PC-3 (cell line): ENCODE measurements at regions not wholly inside any gene's neighbourhood (a gene's known extent, or its start where the extent isn't known, plus 50 kb on each side); places are given as distances from the start of the nearest gene placed in this dataset.
"Not testable (repeated sequence)": the region's sequence is repeated elsewhere in the genome, so short reads cannot be mapped to it uniquely, and the experiment has no call there.

ENCODE experiments used
- ATAC-seq: fragments of 200-7000 bp; cut with Tn5 transposase; 2 replicates; pipeline ENCODE4 v1.9.1; 2020; ENCODE audit warnings: mild to moderate bottlenecking, moderate library complexity
- BruUV-seq: library from RNA; stranded (reverse); fragments of 400-500 nt; replicated peaks from 2 replicates; lab custom pipeline; 2021; lab: Mats Ljungman, UMichigan
- CTCF ChIA-PET: fragments of 300-600 bp; sonication (Branson Sonifier 250); formaldehyde crosslinking; loops from one replicate; lab custom pipeline; 2022; ENCODE audit warnings: antibody characterized with exemption; lab: Charles Lee
- POLR2A ChIA-PET: fragments of 300-600 bp; sonication (Branson Sonifier 250); formaldehyde crosslinking; loops from one replicate; lab custom pipeline; 2022; ENCODE audit warnings: antibody characterized with exemption; ENCODE audit not compliant: unreplicated experiment; lab: Charles Lee
- DNase-seq: peaks from one replicate; pipeline ENCODE4 v3.0.0-alpha.2; 2015
- H2AFZ ChIP-seq: fragments of 300-600 bp; sonication (generic); 2 replicates; pipeline ENCODE4 v1.6.0; 2016; ENCODE audit warnings: antibody characterized with exemption, low read length
- H3F3A ChIP-seq: fragments of 300-600 bp; sonication (generic); one replicate; pipeline ENCODE4 v1.6.0; 2017; ENCODE audit warnings: antibody characterized with exemption, low read length, control low read depth, mild to moderate bottlenecking; ENCODE audit not compliant: unreplicated experiment
- H3K27ac ChIP-seq: fragments of 300-600 bp; sonication (generic); 2 replicates; pipeline ENCODE4 v1.5.1; 2016; ENCODE audit warnings: mild to moderate bottlenecking, low read length
- H3K27me3 ChIP-seq: fragments of 300-600 bp; sonication (generic); 2 replicates; pipeline ENCODE4 v1.6.1; 2016; ENCODE audit warnings: low read length, mixed read lengths
- H3K36me3 ChIP-seq: fragments of 300-600 bp; sonication (generic); 2 replicates; pipeline ENCODE4 v1.6.1; 2016; ENCODE audit warnings: low read depth, mixed run types, low read length, mixed read lengths
- H3K4me1 ChIP-seq: fragments of 300-600 bp; sonication (generic); 2 replicates; pipeline ENCODE4 v1.5.1; 2016; ENCODE audit warnings: low read length; ENCODE audit not compliant: insufficient read depth
- H3K4me2 ChIP-seq: fragments of 300-600 bp; sonication (generic); 2 replicates; pipeline ENCODE4 v1.6.0; 2016; ENCODE audit warnings: low read length
- H3K4me3 ChIP-seq: fragments of 300-600 bp; sonication (generic); 2 replicates; pipeline ENCODE4 v1.5.1; 2016; ENCODE audit warnings: mild to moderate bottlenecking, low read length, mixed read lengths
- H3K79me2 ChIP-seq: fragments of 300-600 bp; sonication (generic); 2 replicates; pipeline ENCODE4 v1.6.1; 2017; ENCODE audit warnings: low read length, mixed read lengths
- H3K9ac ChIP-seq: fragments of 300-600 bp; sonication (generic); 2 replicates; pipeline ENCODE4 v1.6.0; 2016; ENCODE audit warnings: mild to moderate bottlenecking, low read length
- H3K9me2 ChIP-seq: fragments of 300-600 bp; sonication (generic); replicated peaks from 2 replicates; pipeline ENCODE4 v1.6.1; 2016; ENCODE audit warnings: mixed run types, low read length, mixed read lengths
- H3K9me3 ChIP-seq: fragments of 300-600 bp; sonication (generic); 2 replicates; pipeline ENCODE4 v1.6.1; 2016; ENCODE audit warnings: low read length, mixed read lengths
- H4K20me1 ChIP-seq: fragments of 300-600 bp; sonication (generic); 2 replicates; pipeline ENCODE4 v1.6.1; 2016; ENCODE audit warnings: low read length, mixed read lengths
- EZH2 ChIP-seq: fragments of 300-600 bp; sonication (generic); IDR thresholded peaks from one replicate; pipeline ENCODE4 v1.6.1; 2017; ENCODE audit warnings: antibody characterized with exemption, mild to moderate bottlenecking, low read length; ENCODE audit not compliant: unreplicated experiment
- EZH2phosphoT487 ChIP-seq: fragments of 300-600 bp; sonication (generic); IDR thresholded peaks from 2 replicates; pipeline ENCODE4 v1.6.1; 2018; ENCODE audit warnings: mild to moderate bottlenecking, antibody characterized with exemption, low read length, borderline replicate concordance
- intact Hi-C: fragments of 100-400 bp; cut with micrococcal nuclease; formaldehyde crosslinking; loops from 2 replicates; pipeline ENCODE4 v1.9.0; 2023
- TF ChIP-seq, protein P1 (sequence below): fragments of 300-600 bp; sonication (generic); conservative IDR thresholded peaks from 2 replicates; pipeline ENCODE4 v1.5.1; 2017; ENCODE audit warnings: antibody characterized with exemption, low read depth, mild to moderate bottlenecking, low read length

DNA sequence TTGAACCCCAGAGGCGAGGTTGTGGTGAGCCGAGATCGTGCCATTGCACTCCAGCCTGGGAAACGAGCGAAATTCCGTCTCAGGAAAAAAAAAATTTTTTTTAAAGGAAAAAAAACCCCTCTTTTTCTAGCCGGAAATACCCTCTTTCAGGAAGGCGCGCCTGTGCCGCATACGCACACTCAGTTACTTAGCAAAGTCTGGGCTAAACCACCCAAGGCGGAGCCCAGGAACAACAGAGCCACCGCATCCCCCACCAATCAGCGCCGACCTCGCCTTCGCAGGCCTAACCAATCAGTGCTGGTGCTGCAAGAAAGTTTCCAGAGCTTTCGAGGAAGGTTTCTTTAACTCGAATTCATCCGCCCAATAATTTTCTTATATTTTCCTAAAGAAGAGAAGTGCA is 510.4 kb downstream of the KCNJ18 start:
- H3K79me2 ChIP-seq, result no peaks in the 10 kb centered on the region
- no peak for TF ChIP-seq EZH2phosphoT487
- TF ChIP-seq EZH2, result no peak
- TF ChIP-seq, protein P1, sequence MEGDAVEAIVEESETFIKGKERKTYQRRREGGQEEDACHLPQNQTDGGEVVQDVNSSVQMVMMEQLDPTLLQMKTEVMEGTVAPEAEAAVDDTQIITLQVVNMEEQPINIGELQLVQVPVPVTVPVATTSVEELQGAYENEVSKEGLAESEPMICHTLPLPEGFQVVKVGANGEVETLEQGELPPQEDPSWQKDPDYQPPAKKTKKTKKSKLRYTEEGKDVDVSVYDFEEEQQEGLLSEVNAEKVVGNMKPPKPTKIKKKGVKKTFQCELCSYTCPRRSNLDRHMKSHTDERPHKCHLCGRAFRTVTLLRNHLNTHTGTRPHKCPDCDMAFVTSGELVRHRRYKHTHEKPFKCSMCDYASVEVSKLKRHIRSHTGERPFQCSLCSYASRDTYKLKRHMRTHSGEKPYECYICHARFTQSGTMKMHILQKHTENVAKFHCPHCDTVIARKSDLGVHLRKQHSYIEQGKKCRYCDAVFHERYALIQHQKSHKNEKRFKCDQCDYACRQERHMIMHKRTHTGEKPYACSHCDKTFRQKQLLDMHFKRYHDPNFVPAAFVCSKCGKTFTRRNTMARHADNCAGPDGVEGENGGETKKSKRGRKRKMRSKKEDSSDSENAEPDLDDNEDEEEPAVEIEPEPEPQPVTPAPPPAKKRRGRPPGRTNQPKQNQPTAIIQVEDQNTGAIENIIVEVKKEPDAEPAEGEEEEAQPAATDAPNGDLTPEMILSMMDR, result no peak
- no TSS peak for BruUV-seq
- POLR2A ChIA-PET, result no interaction called here
- ATAC-seq (no peak), DNase-seq (no peak)
- no peaks in the 10 kb centered on the region for H3K36me3 ChIP-seq
- no peak overlapping the region for H3K4me2 ChIP-seq
- H3K4me1 ChIP-seq, result no peaks in the 10 kb centered on the region
- no peak overlapping the region for H2AFZ ChIP-seq
- H3F3A ChIP-seq, result no peaks in the 10 kb centered on the region
- CTCF ChIA-PET, result no interaction called here
- intact Hi-C loops, result no loop called here
- no peak overlapping the region for H3K4me3 ChIP-seq
- H3K27me3 ChIP-seq, result no peaks in the 10 kb centered on the region
- H3K27ac ChIP-seq, result no peak overlapping the region
- H3K9me3 ChIP-seq, result no peaks in the 10 kb centered on the region
- no peak overlapping the region for H3K9ac ChIP-seq
- H3K9me2 ChIP-seq, result no peaks in the 10 kb centered on the region
- no peaks in the 10 kb centered on the region for H4K20me1 ChIP-seq

DNA sequence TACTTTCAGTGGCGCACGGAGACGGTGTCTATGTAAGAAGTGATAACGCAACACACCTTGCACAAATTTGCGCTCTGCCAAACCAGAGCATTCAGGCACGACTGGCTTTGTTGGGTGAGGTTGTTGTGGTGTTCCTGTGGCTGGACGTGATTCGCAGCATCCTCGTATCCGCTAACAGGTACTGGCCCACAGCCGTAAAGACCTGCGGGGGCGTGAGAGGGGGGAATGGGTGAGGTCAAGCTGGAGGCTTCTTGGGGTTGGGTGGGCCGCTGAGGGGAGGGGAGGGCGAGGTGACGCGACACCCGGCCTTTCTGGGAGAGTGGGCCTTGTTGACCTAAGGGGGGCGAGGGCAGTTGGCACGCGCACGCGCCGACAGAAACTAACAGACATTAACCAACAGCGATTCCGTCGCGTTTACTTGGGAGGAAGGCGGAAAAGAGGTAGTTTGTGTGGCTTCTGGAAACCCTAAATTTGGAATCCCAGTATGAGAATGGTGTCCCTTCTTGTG is 510.9 kb downstream of the KCNJ18 start:
- Histone ChIP-seq H3K9me3 (no peaks in the 10 kb centered on the region), H3K27ac (no peak overlapping the region), H4K20me1 (no peaks in the 10 kb centered on the region), H3K9me2 (no peaks in the 10 kb centered on the region), H3K4me2 (no peak overlapping the region), H3K9ac (no peak overlapping the region), H3K4me3 (no peak overlapping the region), H3K36me3 (no peaks in the 10 kb centered on the region), H3F3A (no peaks in the 10 kb centered on the region), H2AFZ (no peak overlapping the region), H3K79me2 (no peaks in the 10 kb centered on the region), H3K27me3 (no peaks in the 10 kb centered on the region), H3K4me1 (no peaks in the 10 kb centered on the region)
- DNase-seq (no peak), ATAC-seq (no peak)
- TF ChIP-seq EZH2phosphoT487 (no peak), EZH2 (no peak)
- TF ChIP-seq, protein P1, result no peak
- POLR2A ChIA-PET, result no interaction called here
- intact Hi-C loops, result no loop called here
- CTCF ChIA-PET, result no interaction called here
- no TSS peak for BruUV-seq

DNA sequence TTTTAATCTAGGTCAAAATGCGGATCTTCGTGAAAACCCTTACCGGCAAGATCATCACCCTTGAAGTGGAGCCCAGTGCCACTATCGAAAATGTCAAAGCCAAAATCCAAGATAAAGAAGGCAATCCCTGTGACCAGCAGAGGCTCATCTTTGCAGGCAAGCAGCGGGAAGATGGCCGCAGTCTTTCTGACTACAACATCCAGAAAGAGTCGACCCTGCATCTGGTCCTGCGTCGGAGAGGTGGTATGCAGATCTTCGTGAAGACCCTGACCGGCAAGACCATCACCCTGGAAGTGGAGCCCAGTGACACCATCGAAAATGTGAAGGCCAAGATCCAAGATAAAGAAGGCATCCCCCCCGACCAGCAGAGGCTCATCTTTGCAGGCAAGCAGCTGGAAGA is 511.8 kb downstream of the KCNJ18 start:
- H4K20me1 ChIP-seq, H3K9me3 ChIP-seq, ATAC-seq, H3K27me3 ChIP-seq, POLR2A ChIA-PET, H3K9me2 ChIP-seq, intact Hi-C loops, H3F3A ChIP-seq, H3K4me2 ChIP-seq, H3K4me3 ChIP-seq, BruUV-seq, H2AFZ ChIP-seq, H3K27ac ChIP-seq, H3K36me3 ChIP-seq, H3K9ac ChIP-seq, H3K79me2 ChIP-seq, H3K4me1 ChIP-seq, CTCF ChIA-PET, DNase-seq: not testable (repeated sequence)

DNA sequence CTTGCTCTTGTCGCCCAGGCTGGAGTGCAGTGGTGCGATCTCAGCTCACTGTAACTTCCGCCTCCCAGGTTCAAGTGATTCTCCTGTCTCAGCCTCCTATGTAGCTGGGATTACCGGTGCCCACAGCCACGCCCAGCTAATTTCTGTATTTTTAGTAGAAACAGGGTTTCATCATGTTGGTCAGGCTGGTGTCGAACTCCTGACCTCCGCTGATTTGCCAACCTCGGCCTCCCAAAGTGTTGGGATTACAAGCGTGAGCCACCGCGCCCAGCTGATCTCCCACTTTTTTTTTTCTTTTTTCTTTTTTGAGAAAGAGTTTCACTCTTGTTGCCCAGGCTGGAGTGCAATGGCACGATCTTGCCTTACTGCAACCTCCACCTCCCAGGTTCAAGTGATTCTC is 517.9 kb downstream of the KCNJ18 start:
- H3K79me2 ChIP-seq, H3F3A ChIP-seq, CTCF ChIA-PET, H3K27me3 ChIP-seq, H3K9ac ChIP-seq, H3K36me3 ChIP-seq, intact Hi-C loops, H3K9me3 ChIP-seq, BruUV-seq, H3K27ac ChIP-seq, H4K20me1 ChIP-seq, H3K4me3 ChIP-seq, H2AFZ ChIP-seq, ATAC-seq, DNase-seq, H3K4me1 ChIP-seq, H3K4me2 ChIP-seq, H3K9me2 ChIP-seq, POLR2A ChIA-PET: not testable (repeated sequence)

DNA sequence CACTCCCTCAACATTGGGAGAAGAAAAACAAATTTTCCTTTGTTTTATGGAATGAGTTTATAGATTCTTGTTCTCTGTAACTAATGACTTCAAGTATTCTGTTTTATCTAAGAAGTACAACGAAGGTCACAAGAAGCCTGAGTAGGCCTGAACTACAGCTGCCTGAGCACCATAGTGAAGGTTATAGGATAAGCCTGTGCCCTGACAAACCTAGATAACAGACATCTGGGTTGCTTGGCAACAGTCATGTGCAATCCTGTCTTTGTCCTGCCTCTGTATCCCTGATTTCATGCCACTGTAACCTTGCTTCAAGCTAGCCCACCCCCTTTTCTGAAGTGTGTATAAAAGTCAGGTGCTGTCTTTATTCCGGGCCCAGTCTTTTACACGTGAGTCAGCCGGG is 520.8 kb downstream of the KCNJ18 start:
- DNase-seq, H3K36me3 ChIP-seq, H3K4me1 ChIP-seq, H3K27ac ChIP-seq, POLR2A ChIA-PET, H4K20me1 ChIP-seq, CTCF ChIA-PET, H3K79me2 ChIP-seq, H3K9ac ChIP-seq, H3K9me3 ChIP-seq, H2AFZ ChIP-seq, ATAC-seq, H3F3A ChIP-seq, H3K4me3 ChIP-seq, H3K9me2 ChIP-seq, H3K27me3 ChIP-seq, intact Hi-C loops, H3K4me2 ChIP-seq, BruUV-seq: not testable (repeated sequence)
